ENCODE measurements at regions not wholly inside any gene's neighbourhood (a gene's known extent, or its start where the extent isn't known, plus 50 kb on each side); places are given as distances from the start of the nearest gene placed in this dataset.

- DNase-seq = no peak
Measured at GRCh38 chr5:61596265-61596664, 264.2 kb downstream of the ZSWIM6 start.

- DNase-seq = no peak
Measured at GRCh38 chr5:61597684-61598083, 265.6 kb downstream of the ZSWIM6 start.

- DNase-seq = no peak
Measured at GRCh38 chr5:61598126-61598525, 266.1 kb downstream of the ZSWIM6 start.

GRCh38 chr5:61599370-61600122 lies 267.5 kb downstream of the ZSWIM6 start:
- no peak for DNase-seq

- DNase-seq = no peak
Measured at GRCh38 chr5:61600123-61600444, 268.0 kb downstream of the ZSWIM6 start.

GRCh38 chr5:61600945-61601511 lies 269.0 kb downstream of the ZSWIM6 start:
- no peak for DNase-seq

GRCh38 chr5:61603211-61603908 lies 271.3 kb downstream of the ZSWIM6 start:
- DNase-seq = no peak

- DNase-seq = no peak
Measured at GRCh38 chr5:61604076-61605025, 272.3 kb downstream of the ZSWIM6 start.

- DNase-seq = no peak
Measured at GRCh38 chr5:61609840-61610677, 278.0 kb downstream of the ZSWIM6 start.

- DNase-seq = no peak
Measured at GRCh38 chr5:61610678-61611024, 278.6 kb downstream of the ZSWIM6 start.

GRCh38 chr5:61612431-61612830 lies 280.4 kb downstream of the ZSWIM6 start:
- DNase-seq = no peak

GRCh38 chr5:61613679-61614078 lies 281.6 kb downstream of the ZSWIM6 start:
- no peak for DNase-seq

- no peak for DNase-seq
Measured at GRCh38 chr5:61614606-61615005, 282.5 kb downstream of the ZSWIM6 start.

GRCh38 chr5:61617039-61617438 lies 285.0 kb downstream of the ZSWIM6 start:
- DNase-seq = no peak

- no peak for DNase-seq
Measured at GRCh38 chr5:61617995-61618525, 286.0 kb downstream of the ZSWIM6 start.

- DNase-seq = no peak
Measured at GRCh38 chr5:61618577-61618976, 286.5 kb downstream of the ZSWIM6 start.

GRCh38 chr5:61619289-61619688 lies 287.2 kb downstream of the ZSWIM6 start:
- no peak for DNase-seq

GRCh38 chr5:61619777-61620518 lies 287.9 kb downstream of the ZSWIM6 start:
- DNase-seq = no peak

GRCh38 chr5:61620699-61621182 lies 288.7 kb downstream of the ZSWIM6 start:
- DNase-seq = no peak

- DNase-seq = no peak
Measured at GRCh38 chr5:61621202-61621650, 289.2 kb downstream of the ZSWIM6 start.

- no peak for DNase-seq
Measured at GRCh38 chr5:61622156-61622555, 290.1 kb downstream of the ZSWIM6 start.
